Eye (tissue), 1 donor: ENCODE measurements at regions not wholly inside any gene's neighbourhood (a gene's known extent, or its start where the extent isn't known, plus 50 kb on each side); places are given as distances from the start of the nearest gene placed in this dataset.

Source experiments
- DNase-seq: peaks from one replicate; pipeline ENCODE4 v3.0.0-alpha.2; 2015

- DNase-seq = no peak
These were observed 200.0 kb downstream of the PTPRU start for GRCh38 chr1:29436181-29436785.

- DNase-seq = no peak
These were observed 197.5 kb downstream of the PTPRU start for GRCh38 chr1:29433830-29434229.

GRCh38 chr1:29431138-29431537, 194.8 kb downstream of the PTPRU start:
- no peak for DNase-seq

GRCh38 chr1:29429656-29430055, 193.3 kb downstream of the PTPRU start:
- no peak for DNase-seq

GRCh38 chr1:29428997-29429396, 192.7 kb downstream of the PTPRU start:
- DNase-seq = no peak

- DNase-seq = no peak
These were observed 191.9 kb downstream of the PTPRU start for GRCh38 chr1:29428280-29428615.

GRCh38 chr1:29427614-29428279, 191.4 kb downstream of the PTPRU start:
- no peak for DNase-seq

GRCh38 chr1:29426701-29427279, 190.5 kb downstream of the PTPRU start:
- DNase-seq = no peak

- DNase-seq = no peak
These were observed 189.3 kb downstream of the PTPRU start for GRCh38 chr1:29425631-29426030.

GRCh38 chr1:29424266-29424665, 187.9 kb downstream of the PTPRU start:
- DNase-seq = no peak

- no peak for DNase-seq
These were observed 183.9 kb downstream of the PTPRU start for GRCh38 chr1:29420202-29420601.

- DNase-seq = no peak
These were observed 181.6 kb downstream of the PTPRU start for GRCh38 chr1:29417971-29418370.

- DNase-seq = no peak
These were observed 181.0 kb downstream of the PTPRU start for GRCh38 chr1:29417147-29417858.

- DNase-seq = no peak
These were observed 180.2 kb downstream of the PTPRU start for GRCh38 chr1:29416267-29417146.

- DNase-seq = no peak
These were observed 179.5 kb downstream of the PTPRU start for GRCh38 chr1:29415861-29416260.

GRCh38 chr1:29415156-29415830, 179.0 kb downstream of the PTPRU start:
- no peak for DNase-seq

- DNase-seq = no peak
These were observed 177.8 kb downstream of the PTPRU start for GRCh38 chr1:29414086-29414485.

- no peak for DNase-seq
These were observed 177.3 kb downstream of the PTPRU start for GRCh38 chr1:29413661-29414060.

- DNase-seq = no peak
These were observed 176.3 kb downstream of the PTPRU start for GRCh38 chr1:29412591-29412990.

GRCh38 chr1:29410476-29410875, 174.2 kb downstream of the PTPRU start:
- peak; percentile 55 for DNase-seq

- DNase-seq = no peak
These were observed 173.3 kb downstream of the PTPRU start for GRCh38 chr1:29409616-29410015.

GRCh38 chr1:29408831-29409605, 172.7 kb downstream of the PTPRU start:
- no peak for DNase-seq
